ENCODE measurements at regions not wholly inside any gene's neighbourhood (a gene's known extent, or its start where the extent isn't known, plus 50 kb on each side); places are given as distances from the start of the nearest gene placed in this dataset.
"Not testable (repeated sequence)": the region's sequence is repeated elsewhere in the genome, so short reads cannot be mapped to it uniquely, and the experiment has no call there.

DNA sequence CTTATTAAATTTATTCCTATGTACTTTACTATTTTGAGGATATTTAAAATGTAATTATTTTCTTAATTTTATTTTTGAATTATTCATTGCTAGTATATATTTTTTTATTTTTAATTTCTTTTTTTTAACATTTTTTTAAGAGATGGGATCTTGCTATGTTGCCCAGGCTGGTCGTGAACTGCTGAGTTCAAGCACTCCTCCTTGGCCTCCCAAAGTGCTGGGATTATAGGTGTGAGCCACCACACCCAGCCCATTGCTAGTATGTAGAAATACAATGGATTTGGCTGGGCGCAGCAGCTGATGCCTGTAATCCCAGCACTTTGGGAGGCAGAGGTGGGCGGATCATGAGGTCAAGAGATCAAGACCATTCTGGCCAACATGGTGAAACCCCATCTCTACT is 59.2 kb upstream of the SLC47A1 start:
- H3K36me3 ChIP-seq (ENCODE audit: control insufficient read depth in 2 of 4, insufficient read depth in 4 of 4, low read length in 3 of 4); H3K56ac ChIP-seq (replicated peaks; ENCODE audit: insufficient read length, low read depth, low read length); H3K4me2 ChIP-seq (ENCODE audit: insufficient read depth in 1 of 2, low read depth in 2 of 2, low read length in 2 of 2); POLR2A ChIA-PET (ENCODE audit: partially characterized antibody); H4K20me1 ChIP-seq (replicated peaks in 1 of 2; ENCODE audit: control insufficient read depth in 1 of 2, insufficient read depth in 2 of 2, low read length in 2 of 2); H3K14ac ChIP-seq (ENCODE audit: insufficient read length); H3K23ac ChIP-seq (ENCODE audit: insufficient read length); H3K9ac ChIP-seq (replicated peaks in 1 of 4; ENCODE audit: extremely low read depth in 1 of 4, low read depth in 3 of 4, low read length in 3 of 4); CTCF ChIA-PET (ENCODE audit: partially characterized antibody); H3K79me2 ChIP-seq (ENCODE audit: control insufficient read depth in 1 of 2, insufficient read depth in 2 of 2, low read length in 2 of 2); DNase-seq (ENCODE audit: low read depth in 1 of 2, low spot score in 2 of 2); H4K91ac ChIP-seq (replicated peaks; ENCODE audit: insufficient read length, low read length); H3K79me1 ChIP-seq (ENCODE audit: low read depth, low read length); H3K23me2 ChIP-seq (ENCODE audit: low read depth, low read length); H3K4me1 ChIP-seq (replicated peaks in 1 of 4; ENCODE audit: control insufficient read depth in 3 of 4, insufficient read depth in 4 of 4, low read length in 3 of 4); H3K4ac ChIP-seq (replicated peaks; ENCODE audit: insufficient read length, low read depth, low read length); H2BK5ac ChIP-seq (ENCODE audit: low read depth, low read length); H3K18ac ChIP-seq (ENCODE audit: extremely low read depth, low read length); H2BK120ac ChIP-seq (replicated peaks; ENCODE audit: low read depth, low read length); H3K27me3 ChIP-seq (replicated peaks in 1 of 4; ENCODE audit: control insufficient read depth in 3 of 4, extremely low read depth in 1 of 4, insufficient read depth in 3 of 4, low read length in 3 of 4); H2AK5ac ChIP-seq (ENCODE audit: low read depth, low read length); H2AFZ ChIP-seq (ENCODE audit: low read length); H2BK12ac ChIP-seq (ENCODE audit: low read depth, low read length); H3K4me3 ChIP-seq (ENCODE audit: extremely low read depth in 1 of 4, insufficient read depth in 2 of 4, low read depth in 3 of 4, low read length in 4 of 4); H3K27ac ChIP-seq (ENCODE audit: low read depth, low read length); FAIRE-seq; H4K5ac ChIP-seq (ENCODE audit: insufficient read length, low read depth, low read length); H2BK20ac ChIP-seq (ENCODE audit: low read length); H4K8ac ChIP-seq (ENCODE audit: extremely low read depth, insufficient read depth, low read length); H2BK15ac ChIP-seq (ENCODE audit: low read length): not testable (repeated sequence)
- WGBS, 2 experiments (ENCODE audit: extremely low coverage in 1 of 2, insufficient coverage in 1 of 2, insufficient read length in 1 of 2, insufficient replicate concordance in 2 of 2, low coverage in 1 of 2, low lambda C conversion rate in 2 of 2, missing lambda C conversion rate in 1 of 2): 94% methylated on average over 3 of the region's 3 CpGs; no CpG with 5 or more reads in 1 of the 2 experiments
- H3K9me3 ChIP-seq (ENCODE audit: insufficient read depth in 2 of 2, low read depth in 1 of 2, low read length in 1 of 2): peaks cover 4 to 12% of the 10 kb centered on the region in 2 experiments; a peak in 1 of 4 replicates

DNA sequence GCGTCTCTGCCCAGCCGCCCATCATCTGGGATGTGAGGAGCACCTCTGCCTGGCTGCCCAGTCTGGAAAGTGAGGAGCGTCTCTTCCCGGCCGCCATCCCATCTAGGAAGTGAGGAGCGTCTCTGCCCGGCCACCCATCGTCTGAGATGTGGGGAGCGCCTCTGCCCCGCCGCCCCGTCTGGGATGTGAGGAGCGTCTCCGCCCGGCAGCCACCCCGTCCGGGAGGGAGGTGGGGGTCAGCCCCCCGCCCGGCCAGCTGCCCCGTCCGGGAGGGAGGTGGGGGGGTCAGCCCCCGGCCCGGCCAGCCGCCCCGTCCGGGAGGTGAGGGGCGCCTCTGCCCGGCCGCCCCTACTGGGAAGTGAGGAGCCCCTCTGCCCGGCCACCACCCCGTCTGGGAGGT is 57.9 kb upstream of the SLC47A1 start:
- H3K79me1 ChIP-seq (ENCODE audit: low read depth, low read length); H2AK5ac ChIP-seq (ENCODE audit: low read depth, low read length); POLR2A ChIA-PET (ENCODE audit: partially characterized antibody); H4K8ac ChIP-seq (ENCODE audit: extremely low read depth, insufficient read depth, low read length); H2BK12ac ChIP-seq (ENCODE audit: low read depth, low read length); H2BK120ac ChIP-seq (replicated peaks; ENCODE audit: low read depth, low read length); H3K4ac ChIP-seq (replicated peaks; ENCODE audit: insufficient read length, low read depth, low read length); H2BK5ac ChIP-seq (ENCODE audit: low read depth, low read length); H3K23me2 ChIP-seq (ENCODE audit: low read depth, low read length); H3K36me3 ChIP-seq (ENCODE audit: control insufficient read depth in 2 of 4, insufficient read depth in 4 of 4, low read length in 3 of 4); H3K27me3 ChIP-seq (replicated peaks in 1 of 4; ENCODE audit: control insufficient read depth in 3 of 4, extremely low read depth in 1 of 4, insufficient read depth in 3 of 4, low read length in 3 of 4); FAIRE-seq; H4K91ac ChIP-seq (replicated peaks; ENCODE audit: insufficient read length, low read length); H3K4me3 ChIP-seq (ENCODE audit: extremely low read depth in 1 of 4, insufficient read depth in 2 of 4, low read depth in 3 of 4, low read length in 4 of 4); DNase-seq (ENCODE audit: low read depth in 1 of 2, low spot score in 2 of 2); H3K18ac ChIP-seq (ENCODE audit: extremely low read depth, low read length); H3K27ac ChIP-seq (ENCODE audit: low read depth, low read length); H3K79me2 ChIP-seq (ENCODE audit: control insufficient read depth in 1 of 2, insufficient read depth in 2 of 2, low read length in 2 of 2); H4K20me1 ChIP-seq (replicated peaks in 1 of 2; ENCODE audit: control insufficient read depth in 1 of 2, insufficient read depth in 2 of 2, low read length in 2 of 2); H3K56ac ChIP-seq (replicated peaks; ENCODE audit: insufficient read length, low read depth, low read length); H3K4me1 ChIP-seq (replicated peaks in 1 of 4; ENCODE audit: control insufficient read depth in 3 of 4, insufficient read depth in 4 of 4, low read length in 3 of 4); H2AFZ ChIP-seq (ENCODE audit: low read length); H3K4me2 ChIP-seq (ENCODE audit: insufficient read depth in 1 of 2, low read depth in 2 of 2, low read length in 2 of 2); H4K5ac ChIP-seq (ENCODE audit: insufficient read length, low read depth, low read length); H3K23ac ChIP-seq (ENCODE audit: insufficient read length); H2BK20ac ChIP-seq (ENCODE audit: low read length); H2BK15ac ChIP-seq (ENCODE audit: low read length); H3K9ac ChIP-seq (replicated peaks in 1 of 4; ENCODE audit: extremely low read depth in 1 of 4, low read depth in 3 of 4, low read length in 3 of 4); H3K14ac ChIP-seq (ENCODE audit: insufficient read length): not testable (repeated sequence)
- WGBS, 2 experiments (ENCODE audit: extremely low coverage in 1 of 2, insufficient coverage in 1 of 2, insufficient read length in 1 of 2, insufficient replicate concordance in 2 of 2, low coverage in 1 of 2, low lambda C conversion rate in 2 of 2, missing lambda C conversion rate in 1 of 2): no CpG with 5 or more reads among the region's 31 CpGs
- CTCF ChIA-PET (ENCODE audit: partially characterized antibody): interaction anchor here (0.7 kb wide), 1 partner anchor 92 kb away, joined by 3 read pairs; no protein-coding TSS in a partner anchor
- peaks cover 4 to 12% of the 10 kb centered on the region in 2 experiments; a peak in 1 of 4 replicates for H3K9me3 ChIP-seq (ENCODE audit: insufficient read depth in 2 of 2, low read depth in 1 of 2, low read length in 1 of 2)
